Glutamatergic neuron (in vitro differentiated cells): ENCODE measurements at regions not wholly inside any gene's neighbourhood (a gene's known extent, or its start where the extent isn't known, plus 50 kb on each side); places are given as distances from the start of the nearest gene placed in this dataset.

Experiments used
- DNase-seq: peaks from one replicate; pipeline ENCODE4 v3.0.0; 2022
- H3K27ac Mint-ChIP-seq: one replicate; pipeline ENCODE4 v1.8.0; 2020; ENCODE audit warnings: mild to moderate bottlenecking, mixed read lengths, inconsistent platforms; ENCODE audit not compliant: unreplicated experiment
- H3K27me3 Mint-ChIP-seq: one replicate; pipeline ENCODE4 v1.8.0; 2020; ENCODE audit warnings: mild to moderate bottlenecking, moderate library complexity, mixed read lengths, inconsistent platforms; ENCODE audit not compliant: unreplicated experiment
- H3K36me3 Mint-ChIP-seq: one replicate; pipeline ENCODE4 v1.8.0; 2020; ENCODE audit warnings: mild to moderate bottlenecking, mixed read lengths, inconsistent platforms; ENCODE audit not compliant: unreplicated experiment
- H3K4me1 Mint-ChIP-seq: one replicate; pipeline ENCODE4 v1.8.0; 2020; ENCODE audit warnings: mild to moderate bottlenecking, low read depth, mixed read lengths, inconsistent platforms; ENCODE audit not compliant: unreplicated experiment
- H3K4me3 Mint-ChIP-seq: one replicate; pipeline ENCODE4 v1.8.0; 2020; ENCODE audit warnings: mild to moderate bottlenecking, mixed read lengths, inconsistent platforms; ENCODE audit not compliant: unreplicated experiment
- H3K9me3 Mint-ChIP-seq: one replicate; pipeline ENCODE4 v1.8.0; 2020; ENCODE audit warnings: mild to moderate bottlenecking, moderate library complexity, mixed read lengths, inconsistent platforms; ENCODE audit not compliant: unreplicated experiment
- CTCF ChIP-seq: fragments of 200-600 bp; sonication (generic); IDR thresholded peaks from one replicate; pipeline ENCODE4 v1.5.0; 2021; ENCODE audit not compliant: partially characterized antibody, unreplicated experiment

GRCh38 chr7:47207956-47208355 is 374.0 kb downstream of the TNS3 start:
- DNase-seq: no peak
- Mint-ChIP-seq H3K27me3 (peaks cover 2% of the 10 kb centered on the region), H3K4me3 (no peak overlapping the region), H3K27ac (no peak overlapping the region), H3K9me3 (peaks cover 3% of the 10 kb centered on the region), H3K36me3 (peaks cover 9% of the 10 kb centered on the region), H3K4me1 (no peaks in the 10 kb centered on the region)
- no peak for TF ChIP-seq CTCF

GRCh38 chr7:47204709-47205108 is 377.2 kb downstream of the TNS3 start:
- Mint-ChIP-seq H3K36me3 (peaks cover 7% of the 10 kb centered on the region), H3K27ac (no peak overlapping the region), H3K4me3 (no peak overlapping the region), H3K4me1 (no peaks in the 10 kb centered on the region), H3K27me3 (no peaks in the 10 kb centered on the region), H3K9me3 (no peaks in the 10 kb centered on the region)
- no peak for DNase-seq
- no peak for TF ChIP-seq CTCF

- Mint-ChIP-seq H3K9me3 (no peaks in the 10 kb centered on the region), H3K4me3 (no peak overlapping the region), H3K27me3 (peaks cover 2% of the 10 kb centered on the region), H3K27ac (no peak overlapping the region), H3K36me3 (peaks cover 16% of the 10 kb centered on the region), H3K4me1 (no peaks in the 10 kb centered on the region)
- no peak for TF ChIP-seq CTCF
- no peak for DNase-seq
Observed at GRCh38 chr7:47202146-47202783, 379.6 kb downstream of the TNS3 start.

- H3K4me1 Mint-ChIP-seq: no peaks in the 10 kb centered on the region
- peaks cover 2% of the 10 kb centered on the region for H3K27me3 Mint-ChIP-seq
- H3K36me3 Mint-ChIP-seq: peaks cover 12% of the 10 kb centered on the region
- no peak overlapping the region for H3K27ac Mint-ChIP-seq
- H3K4me3 Mint-ChIP-seq: no peak overlapping the region
- DNase-seq: no peak
- TF ChIP-seq CTCF: no peak
- H3K9me3 Mint-ChIP-seq: no peaks in the 10 kb centered on the region
Observed at GRCh38 chr7:47198159-47198558, 383.8 kb downstream of the TNS3 start.

DNA sequence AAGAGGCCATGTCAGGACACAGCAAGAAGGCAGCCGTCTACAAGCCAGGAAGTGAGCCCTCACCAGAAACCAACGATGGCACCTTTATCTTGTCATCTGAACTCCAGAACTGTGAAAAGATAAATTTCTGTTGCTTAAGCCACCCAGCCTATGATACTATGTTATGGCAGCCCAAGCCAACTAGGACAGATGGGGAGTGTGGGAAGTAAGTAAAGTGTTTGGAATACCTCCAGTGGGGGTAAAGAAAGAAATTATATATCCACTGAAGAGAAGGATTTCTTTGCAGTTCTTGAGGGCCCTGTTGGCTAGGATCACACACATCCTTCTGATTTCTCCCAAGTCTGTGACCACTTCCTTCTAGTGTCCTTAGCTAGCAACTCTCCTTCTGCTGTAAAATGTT is 384.4 kb downstream of the TNS3 start:
- Mint-ChIP-seq H3K27me3 (peaks cover 2% of the 10 kb centered on the region), H3K27ac (no peak overlapping the region), H3K36me3 (peaks cover 12% of the 10 kb centered on the region), H3K4me3 (no peak overlapping the region), H3K4me1 (peaks cover 5% of the 10 kb centered on the region), H3K9me3 (no peaks in the 10 kb centered on the region)
- TF ChIP-seq CTCF: no peak
- DNase-seq: no peak
